ENCODE measurements at regions not wholly inside any gene's neighbourhood (a gene's known extent, or its start where the extent isn't known, plus 50 kb on each side); places are given as distances from the start of the nearest gene placed in this dataset.

DNA sequence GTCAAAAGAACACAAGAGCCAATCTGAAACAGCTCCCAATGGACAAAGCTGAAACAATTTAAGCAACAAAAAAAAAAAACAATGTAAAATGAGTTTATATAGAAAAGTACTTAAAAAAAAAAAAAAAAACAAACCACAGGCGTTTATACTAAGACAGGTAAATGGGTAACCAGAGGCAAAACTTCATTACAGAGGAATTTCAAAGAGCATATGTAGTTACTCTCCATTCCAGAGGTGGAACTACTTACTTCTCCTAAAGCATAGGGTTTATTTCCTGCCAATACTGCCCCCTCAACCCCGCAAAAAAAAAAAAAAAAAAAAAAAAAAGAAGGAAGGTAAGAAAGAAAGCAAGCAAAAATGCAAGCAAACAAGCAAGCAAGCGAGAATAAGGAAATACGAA is 132.9 kb downstream of the LIG4 start:
- TF ChIP-seq, protein P1, sequence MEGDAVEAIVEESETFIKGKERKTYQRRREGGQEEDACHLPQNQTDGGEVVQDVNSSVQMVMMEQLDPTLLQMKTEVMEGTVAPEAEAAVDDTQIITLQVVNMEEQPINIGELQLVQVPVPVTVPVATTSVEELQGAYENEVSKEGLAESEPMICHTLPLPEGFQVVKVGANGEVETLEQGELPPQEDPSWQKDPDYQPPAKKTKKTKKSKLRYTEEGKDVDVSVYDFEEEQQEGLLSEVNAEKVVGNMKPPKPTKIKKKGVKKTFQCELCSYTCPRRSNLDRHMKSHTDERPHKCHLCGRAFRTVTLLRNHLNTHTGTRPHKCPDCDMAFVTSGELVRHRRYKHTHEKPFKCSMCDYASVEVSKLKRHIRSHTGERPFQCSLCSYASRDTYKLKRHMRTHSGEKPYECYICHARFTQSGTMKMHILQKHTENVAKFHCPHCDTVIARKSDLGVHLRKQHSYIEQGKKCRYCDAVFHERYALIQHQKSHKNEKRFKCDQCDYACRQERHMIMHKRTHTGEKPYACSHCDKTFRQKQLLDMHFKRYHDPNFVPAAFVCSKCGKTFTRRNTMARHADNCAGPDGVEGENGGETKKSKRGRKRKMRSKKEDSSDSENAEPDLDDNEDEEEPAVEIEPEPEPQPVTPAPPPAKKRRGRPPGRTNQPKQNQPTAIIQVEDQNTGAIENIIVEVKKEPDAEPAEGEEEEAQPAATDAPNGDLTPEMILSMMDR (IDR thresholded peaks at IDR 0.05) = no peak
- TF ChIP-seq SOX15 (CRISPR knock-in tag; IDR thresholded peaks at IDR 0.05) = no peak
- TF ChIP-seq, protein P2, sequence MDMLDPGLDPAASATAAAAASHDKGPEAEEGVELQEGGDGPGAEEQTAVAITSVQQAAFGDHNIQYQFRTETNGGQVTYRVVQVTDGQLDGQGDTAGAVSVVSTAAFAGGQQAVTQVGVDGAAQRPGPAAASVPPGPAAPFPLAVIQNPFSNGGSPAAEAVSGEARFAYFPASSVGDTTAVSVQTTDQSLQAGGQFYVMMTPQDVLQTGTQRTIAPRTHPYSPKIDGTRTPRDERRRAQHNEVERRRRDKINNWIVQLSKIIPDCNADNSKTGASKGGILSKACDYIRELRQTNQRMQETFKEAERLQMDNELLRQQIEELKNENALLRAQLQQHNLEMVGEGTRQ (CRISPR knock-in tag; IDR thresholded peaks at IDR 0.05) = no peak
